ENCODE measurements at regions not wholly inside any gene's neighbourhood (a gene's known extent, or its start where the extent isn't known, plus 50 kb on each side); places are given as distances from the start of the nearest gene placed in this dataset.
"Not testable (repeated sequence)": the region's sequence is repeated elsewhere in the genome, so short reads cannot be mapped to it uniquely, and the experiment has no call there.

GRCh38 chr6:88449770-88450169 is 283.6 kb upstream of the CNR1 start:
- no peak for DNase-seq

GRCh38 chr6:88445188-88445965 is 279.2 kb upstream of the CNR1 start:
- DNase-seq = no peak

- no peak for DNase-seq
Observed at GRCh38 chr6:88443554-88443953, 277.4 kb upstream of the CNR1 start.

- no peak for DNase-seq
Observed at GRCh38 chr6:88442737-88443136, 276.6 kb upstream of the CNR1 start.

GRCh38 chr6:88441346-88441745 is 275.2 kb upstream of the CNR1 start:
- no peak for DNase-seq

GRCh38 chr6:88428068-88428467 is 261.9 kb upstream of the CNR1 start:
- no peak for DNase-seq

GRCh38 chr6:88426005-88426404 is 259.9 kb upstream of the CNR1 start:
- DNase-seq = no peak

GRCh38 chr6:88422831-88423230 is 256.7 kb upstream of the CNR1 start:
- DNase-seq = no peak

- DNase-seq = not testable (repeated sequence)
Observed at GRCh38 chr6:88420967-88421488, 254.9 kb upstream of the CNR1 start.

- DNase-seq = not testable (repeated sequence)
Observed at GRCh38 chr6:88418921-88419810, 253.0 kb upstream of the CNR1 start.

GRCh38 chr6:88417361-88417760 is 251.2 kb upstream of the CNR1 start:
- DNase-seq = not testable (repeated sequence)

GRCh38 chr6:88413459-88413858 is 247.3 kb upstream of the CNR1 start:
- DNase-seq = no peak

GRCh38 chr6:88408355-88408754 is 242.2 kb upstream of the CNR1 start:
- not testable (repeated sequence) for DNase-seq

GRCh38 chr6:88406674-88407073 is 240.5 kb upstream of the CNR1 start:
- DNase-seq = not testable (repeated sequence)

GRCh38 chr6:88403486-88403885 is 237.3 kb upstream of the CNR1 start:
- DNase-seq = no peak

- no peak for DNase-seq
Observed at GRCh38 chr6:88402909-88403308, 236.8 kb upstream of the CNR1 start.

- DNase-seq = not testable (repeated sequence)
Observed at GRCh38 chr6:88390998-88391397, 224.9 kb upstream of the CNR1 start.

- no peak for DNase-seq
Observed at GRCh38 chr6:88388589-88388988, 222.4 kb upstream of the CNR1 start.

GRCh38 chr6:88386167-88386566 is 220.0 kb upstream of the CNR1 start:
- DNase-seq = no peak

GRCh38 chr6:88383183-88383582 is 217.0 kb upstream of the CNR1 start:
- no peak for DNase-seq

GRCh38 chr6:88381289-88381642 is 215.1 kb upstream of the CNR1 start:
- no peak for DNase-seq

GRCh38 chr6:88380618-88381288 is 214.6 kb upstream of the CNR1 start:
- DNase-seq = no peak

GRCh38 chr6:88380083-88380482 is 213.9 kb upstream of the CNR1 start:
- no peak for DNase-seq
